Cardiac muscle cell (in vitro differentiated cells and primary cell): ENCODE measurements at regions not wholly inside any gene's neighbourhood (a gene's known extent, or its start where the extent isn't known, plus 50 kb on each side); places are given as distances from the start of the nearest gene placed in this dataset.

ENCODE experiments used
- DNase-seq, 2 donors: peaks; one replicate each; pipeline versions ENCODE4 v3.0.0 to v3.0.0-alpha.2; 2010 to 2017; ENCODE audit warnings: low read depth in 1 of 2, low spot score in 1 of 2
- H3K27ac ChIP-seq: fragments of 200-600 bp; sonication (generic); 2 replicates; pipeline ENCODE4 v1.5.1; 2016
- H3K27me3 ChIP-seq: fragments of 200-600 bp; sonication (generic); 2 replicates; pipeline ENCODE4 v1.6.0; 2016; ENCODE audit warnings: control low read depth
- H3K36me3 ChIP-seq: fragments of 200-600 bp; sonication (generic); 2 replicates; pipeline ENCODE4 v1.5.1; 2016; ENCODE audit warnings: control low read depth
- H3K4me1 ChIP-seq: fragments of 200-600 bp; sonication (generic); 2 replicates; pipeline ENCODE4 v1.8.1; 2017; ENCODE audit warnings: low read depth, mild to moderate bottlenecking, mixed run types
- H3K4me3 ChIP-seq: fragments of 200-600 bp; sonication (generic); 2 replicates; pipeline ENCODE4 v1.5.1; 2016; ENCODE audit warnings: mild to moderate bottlenecking
- H3K9me3 ChIP-seq: fragments of 200-600 bp; sonication (generic); 2 replicates; pipeline ENCODE4 v1.5.1; 2017; ENCODE audit warnings: low read depth, mild to moderate bottlenecking, control low read depth
- TF ChIP-seq, protein P1 (sequence below): IDR thresholded peaks from 2 replicates; pipeline ENCODE4 v1.5.1; 2012; ENCODE audit warnings: low read depth, mild to moderate bottlenecking, low read length

DNA sequence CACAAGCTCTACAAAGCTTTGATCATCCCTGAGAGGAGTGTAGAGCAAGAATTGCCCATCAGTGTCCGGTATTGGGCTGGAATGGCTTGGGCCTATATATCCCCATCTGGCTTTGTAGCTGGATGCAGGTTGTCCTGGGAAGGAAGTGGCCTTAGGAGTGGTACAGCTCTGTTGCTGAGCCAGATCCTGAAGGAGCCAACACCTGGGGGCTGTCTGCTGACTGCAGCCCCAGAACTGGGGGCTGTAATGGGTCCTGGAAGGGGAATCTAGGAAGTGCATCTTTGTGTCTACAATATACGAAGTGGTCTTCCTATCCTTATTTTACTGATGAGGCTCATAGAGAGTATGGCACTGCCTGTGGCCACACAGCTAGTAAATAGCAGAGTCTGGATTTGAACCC lies 145.9 kb downstream of the CDC5L start:
- TF ChIP-seq, protein P1, sequence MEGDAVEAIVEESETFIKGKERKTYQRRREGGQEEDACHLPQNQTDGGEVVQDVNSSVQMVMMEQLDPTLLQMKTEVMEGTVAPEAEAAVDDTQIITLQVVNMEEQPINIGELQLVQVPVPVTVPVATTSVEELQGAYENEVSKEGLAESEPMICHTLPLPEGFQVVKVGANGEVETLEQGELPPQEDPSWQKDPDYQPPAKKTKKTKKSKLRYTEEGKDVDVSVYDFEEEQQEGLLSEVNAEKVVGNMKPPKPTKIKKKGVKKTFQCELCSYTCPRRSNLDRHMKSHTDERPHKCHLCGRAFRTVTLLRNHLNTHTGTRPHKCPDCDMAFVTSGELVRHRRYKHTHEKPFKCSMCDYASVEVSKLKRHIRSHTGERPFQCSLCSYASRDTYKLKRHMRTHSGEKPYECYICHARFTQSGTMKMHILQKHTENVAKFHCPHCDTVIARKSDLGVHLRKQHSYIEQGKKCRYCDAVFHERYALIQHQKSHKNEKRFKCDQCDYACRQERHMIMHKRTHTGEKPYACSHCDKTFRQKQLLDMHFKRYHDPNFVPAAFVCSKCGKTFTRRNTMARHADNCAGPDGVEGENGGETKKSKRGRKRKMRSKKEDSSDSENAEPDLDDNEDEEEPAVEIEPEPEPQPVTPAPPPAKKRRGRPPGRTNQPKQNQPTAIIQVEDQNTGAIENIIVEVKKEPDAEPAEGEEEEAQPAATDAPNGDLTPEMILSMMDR, result no peak
- Histone ChIP-seq H3K4me3 (no peak overlapping the region), H3K36me3 (no peaks in the 10 kb centered on the region), H3K27ac (no peak overlapping the region), H3K4me1 (no peaks in the 10 kb centered on the region), H3K27me3 (no peaks in the 10 kb centered on the region), H3K9me3 (no peaks in the 10 kb centered on the region)
- DNase-seq, result no peak

GRCh38 chr6:44534291-44534690 lies 146.8 kb downstream of the CDC5L start:
- Histone ChIP-seq H3K4me1 (no peaks in the 10 kb centered on the region), H3K4me3 (no peak overlapping the region), H3K36me3 (no peaks in the 10 kb centered on the region), H3K9me3 (no peaks in the 10 kb centered on the region), H3K27ac (no peak overlapping the region), H3K27me3 (no peaks in the 10 kb centered on the region)
- TF ChIP-seq, protein P1, result no peak
- DNase-seq, result no peak

DNA sequence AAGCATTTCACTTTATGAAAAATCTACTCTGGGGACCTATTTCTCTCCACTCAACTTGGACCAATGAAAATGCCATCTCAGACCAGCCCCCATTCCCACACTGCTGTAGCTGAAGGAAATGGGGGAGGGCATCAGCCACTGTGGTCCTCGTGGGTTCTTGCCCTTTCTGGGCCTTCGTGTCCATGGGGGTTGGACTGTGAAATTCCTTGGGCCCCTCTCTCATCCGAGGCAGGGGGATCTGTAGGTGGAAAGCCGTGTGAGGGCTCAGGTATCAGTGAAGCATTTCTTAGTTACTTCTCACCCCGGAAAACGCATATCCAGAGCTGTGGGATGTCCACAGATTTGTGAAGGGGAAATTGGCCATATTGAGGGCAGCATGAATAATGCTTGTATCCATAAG lies 147.9 kb downstream of the CDC5L start:
- TF ChIP-seq, protein P1, result no peak
- H3K27me3 ChIP-seq, result no peaks in the 10 kb centered on the region
- H3K4me1 ChIP-seq, result no peaks in the 10 kb centered on the region
- no peak for DNase-seq
- H3K27ac ChIP-seq, result no peak overlapping the region
- no peaks in the 10 kb centered on the region for H3K36me3 ChIP-seq
- no peaks in the 10 kb centered on the region for H3K9me3 ChIP-seq
- H3K4me3 ChIP-seq, result no peak overlapping the region

- H3K27ac ChIP-seq, result no peak overlapping the region
- DNase-seq, result no peak
- H3K4me3 ChIP-seq, result no peak overlapping the region
- no peaks in the 10 kb centered on the region for H3K36me3 ChIP-seq
- TF ChIP-seq, protein P1, result no peak
- no peaks in the 10 kb centered on the region for H3K4me1 ChIP-seq
- no peaks in the 10 kb centered on the region for H3K9me3 ChIP-seq
- no peaks in the 10 kb centered on the region for H3K27me3 ChIP-seq
Measured at GRCh38 chr6:44535967-44536366, 148.5 kb downstream of the CDC5L start.

GRCh38 chr6:44537306-44538049 lies 150.0 kb downstream of the CDC5L start:
- Histone ChIP-seq H3K9me3 (no peaks in the 10 kb centered on the region), H3K27ac (no peak overlapping the region), H3K27me3 (no peaks in the 10 kb centered on the region), H3K4me3 (no peak overlapping the region), H3K36me3 (no peaks in the 10 kb centered on the region), H3K4me1 (peaks cover under 1% of the 10 kb centered on the region)
- TF ChIP-seq, protein P1, result no peak
- no peak for DNase-seq
